ENCODE measurements at regions not wholly inside any gene's neighbourhood (a gene's known extent, or its start where the extent isn't known, plus 50 kb on each side); places are given as distances from the start of the nearest gene placed in this dataset.

GRCh38 chr3:31377045-31377642, 155.6 kb upstream of the STT3B start:
- H3K27ac ChIP-seq = no peak overlapping the region
- ChIA-PET POLR2A (ENCODE audit: low non-redundant PET) (no interaction called here), CTCF (interaction anchor here (0.7 kb wide), 1 partner anchor 75 kb away, joined by 3 read pairs; no protein-coding TSS in a partner anchor)
- peak; percentile 80 for DNase-seq (ENCODE audit: low spot score)
- TF ChIP-seq CTCF (conservative IDR thresholded peaks at IDR 0.05; ENCODE audit: low read depth) = no peak

DNA sequence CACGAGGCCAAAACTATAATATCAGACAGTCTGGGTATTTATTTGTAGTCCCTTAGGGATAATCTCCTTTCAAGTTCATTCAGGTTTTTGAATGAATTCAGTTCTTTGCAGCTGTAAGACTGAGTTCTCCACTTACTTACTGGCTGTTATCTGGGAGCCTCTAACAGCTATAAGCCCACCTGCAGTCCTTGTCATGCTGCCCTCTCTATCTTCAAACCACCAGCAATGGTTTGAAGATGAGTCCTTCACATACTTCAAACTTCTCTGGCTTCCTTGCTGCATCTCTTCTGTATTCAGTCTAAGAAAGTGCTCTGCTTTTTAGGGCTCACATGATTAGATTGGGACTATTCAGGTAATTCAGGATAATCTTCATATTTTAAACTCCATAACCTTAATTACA, 154.5 kb upstream of the STT3B start:
- no peak overlapping the region for H3K27ac ChIP-seq
- no peak for DNase-seq (ENCODE audit: low spot score)
- no peak for TF ChIP-seq CTCF (conservative IDR thresholded peaks at IDR 0.05; ENCODE audit: low read depth)
- ChIA-PET CTCF (no interaction called here), POLR2A (ENCODE audit: low non-redundant PET) (no interaction called here)

DNA sequence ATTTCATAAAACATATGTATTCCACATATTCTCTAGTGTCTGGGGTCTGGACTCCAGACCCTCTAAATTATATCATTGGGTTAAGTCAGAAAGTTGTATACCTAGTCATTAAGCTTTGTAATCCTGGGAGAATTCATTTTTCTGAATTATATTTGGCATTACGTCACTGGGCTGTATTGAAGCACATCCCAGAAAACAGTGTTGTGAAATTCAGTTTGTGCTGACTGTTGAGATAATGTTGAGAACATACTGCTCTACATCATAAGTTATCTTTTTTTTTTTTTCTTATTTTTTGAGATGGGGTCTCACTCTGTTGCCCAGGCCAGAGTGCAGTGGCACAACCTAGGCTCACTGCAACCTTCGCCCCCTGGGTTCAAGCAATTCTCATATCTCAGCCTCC, 153.1 kb upstream of the STT3B start:
- no peak for DNase-seq (ENCODE audit: low spot score)
- no peak for TF ChIP-seq CTCF (conservative IDR thresholded peaks at IDR 0.05; ENCODE audit: low read depth)
- H3K27ac ChIP-seq = no peak overlapping the region
- CTCF ChIA-PET = no interaction called here
- POLR2A ChIA-PET (ENCODE audit: low non-redundant PET) = no interaction called here

DNA sequence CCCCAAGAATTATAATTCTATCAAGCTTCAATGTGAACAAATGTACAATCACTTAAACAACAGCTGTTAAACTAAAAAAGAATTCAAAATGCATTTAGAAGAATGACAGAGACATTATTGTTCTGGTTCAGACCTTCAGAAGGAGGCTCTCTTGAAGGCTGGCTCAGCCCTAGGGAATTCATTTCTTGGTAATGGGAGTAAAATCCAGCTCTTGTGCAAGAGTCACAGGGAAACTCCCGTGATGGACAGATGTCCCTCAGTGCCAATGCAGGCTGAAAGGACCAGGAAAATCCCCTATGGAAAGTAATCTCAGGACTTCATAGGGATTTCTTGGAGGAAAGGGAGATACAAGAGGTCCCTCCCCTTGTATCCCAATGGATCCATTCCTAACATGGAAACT, 149.9 kb upstream of the STT3B start:
- H3K27ac ChIP-seq = no peak overlapping the region
- ChIA-PET POLR2A (ENCODE audit: low non-redundant PET) (no interaction called here), CTCF (no interaction called here)
- no peak for DNase-seq (ENCODE audit: low spot score)
- TF ChIP-seq CTCF (conservative IDR thresholded peaks at IDR 0.05; ENCODE audit: low read depth) = no peak

- ChIA-PET POLR2A (ENCODE audit: low non-redundant PET) (no interaction called here), CTCF (no interaction called here)
- no peak for TF ChIP-seq CTCF (conservative IDR thresholded peaks at IDR 0.05; ENCODE audit: low read depth)
- DNase-seq (ENCODE audit: low spot score) = no peak
- H3K27ac ChIP-seq = no peak overlapping the region
Observed at GRCh38 chr3:31384117-31384516, 148.6 kb upstream of the STT3B start.

GRCh38 chr3:31389939-31390338, 142.8 kb upstream of the STT3B start:
- no peak overlapping the region for H3K27ac ChIP-seq
- no peak for DNase-seq (ENCODE audit: low spot score)
- POLR2A ChIA-PET (ENCODE audit: low non-redundant PET) = no interaction called here
- CTCF ChIA-PET = no interaction called here
- TF ChIP-seq CTCF (conservative IDR thresholded peaks at IDR 0.05; ENCODE audit: low read depth) = no peak

DNA sequence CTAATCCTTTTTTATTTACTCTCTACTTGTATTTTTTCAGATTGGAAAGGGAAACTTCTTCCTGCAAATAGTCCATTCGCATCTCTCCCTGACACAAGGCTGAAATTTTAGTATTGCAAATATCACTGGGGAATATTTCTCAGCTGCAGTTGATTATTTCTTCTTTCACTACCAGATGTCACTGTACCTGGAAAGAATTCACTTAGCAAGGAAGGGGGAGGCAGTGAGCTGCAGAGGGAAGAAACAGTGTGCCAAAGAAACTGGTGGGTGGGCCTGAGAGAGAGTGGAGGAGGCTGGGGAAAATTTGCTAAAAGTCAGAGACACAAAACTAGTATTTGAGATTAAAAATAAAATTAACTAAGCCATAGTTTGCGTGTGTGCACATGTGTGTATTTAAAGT, 142.3 kb upstream of the STT3B start:
- CTCF ChIA-PET = interaction anchor here (0.7 kb wide), 1 partner anchor 8 kb away, joined by 3 read pairs; no protein-coding TSS in a partner anchor

More for the DNA sequence above, 142.3 kb upstream of the STT3B start:
- POLR2A ChIA-PET (ENCODE audit: low non-redundant PET) = no interaction called here
- DNase-seq (ENCODE audit: low spot score) = no peak
- H3K27ac ChIP-seq = no peak overlapping the region
- TF ChIP-seq CTCF (conservative IDR thresholded peaks at IDR 0.05; ENCODE audit: low read depth) = no peak
